Effector memory CD4-positive, alpha-beta T cell (primary cell): ENCODE measurements at regions not wholly inside any gene's neighbourhood (a gene's known extent, or its start where the extent isn't known, plus 50 kb on each side); places are given as distances from the start of the nearest gene placed in this dataset.

Experiments used
- DNase-seq, 3 donors: peaks; one replicate each; pipeline ENCODE4 v3.0.0-alpha.2; 2020
- H3K27ac ChIP-seq: 2 replicates; pipeline ENCODE4 v1.7.0; 2013; ENCODE audit warnings: mild to moderate bottlenecking, low read length, moderate library complexity; ENCODE audit not compliant: insufficient read depth, poor library complexity, severe bottlenecking
- H3K27me3 ChIP-seq: replicated peaks from 2 replicates; pipeline ENCODE4 v1.7.0; 2013; ENCODE audit warnings: mild to moderate bottlenecking, low read length; ENCODE audit not compliant: insufficient read depth, control insufficient read depth, poor library complexity, severe bottlenecking
- H3K36me3 ChIP-seq: 2 replicates; pipeline ENCODE4 v1.7.0; 2013; ENCODE audit warnings: mild to moderate bottlenecking, low read length, moderate library complexity; ENCODE audit not compliant: control insufficient read depth, insufficient read depth
- H3K4me1 ChIP-seq: 2 replicates; pipeline ENCODE4 v1.7.0; 2013; ENCODE audit warnings: low read length, mild to moderate bottlenecking; ENCODE audit not compliant: control insufficient read depth, insufficient read depth, poor library complexity, severe bottlenecking
- H3K4me3 ChIP-seq: 2 replicates; pipeline ENCODE4 v1.7.0; 2013; ENCODE audit warnings: low read length, low read depth, mild to moderate bottlenecking; ENCODE audit not compliant: insufficient read depth, poor library complexity, severe bottlenecking
- H3K9me3 ChIP-seq: 2 replicates; pipeline ENCODE4 v1.7.0; 2013; ENCODE audit warnings: mild to moderate bottlenecking, low read length, moderate library complexity; ENCODE audit not compliant: control insufficient read depth

DNA sequence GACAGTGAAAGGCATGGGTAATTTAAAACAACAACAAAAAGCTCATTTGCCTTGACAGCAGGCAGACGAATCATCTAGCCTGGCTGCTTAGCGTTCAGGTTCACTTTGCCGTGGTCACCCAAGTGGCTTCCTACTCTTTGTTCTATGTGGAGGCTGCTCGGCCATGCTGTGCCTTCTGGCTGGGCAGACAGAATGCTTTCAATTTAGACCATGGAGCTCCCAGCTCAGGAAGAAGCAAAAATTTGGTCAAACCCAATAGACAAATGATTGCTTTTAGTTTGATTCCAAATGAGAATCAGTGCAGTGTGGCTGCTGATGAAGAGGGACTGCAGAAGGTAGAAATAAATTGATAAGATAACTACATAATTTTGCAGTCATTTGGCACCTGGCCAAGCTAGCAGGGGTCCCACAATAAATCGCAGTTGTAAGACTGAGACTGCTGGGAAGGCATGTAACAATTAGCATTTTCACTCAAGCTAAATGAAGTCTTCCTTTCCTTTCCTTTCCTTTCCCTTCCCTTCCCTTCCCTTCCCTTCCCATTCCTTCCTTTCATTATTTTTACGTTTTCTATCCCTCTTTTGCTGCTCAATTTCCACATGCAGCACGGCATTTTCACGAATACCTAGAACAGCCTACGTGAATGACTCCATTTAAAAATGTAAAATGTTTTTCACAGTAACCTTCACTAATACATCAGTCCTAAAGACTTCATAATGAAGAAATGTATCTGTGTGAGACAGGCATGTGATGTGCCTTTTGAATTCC, 360.4 kb upstream of the TGFBR2 start:
- Histone ChIP-seq H3K36me3 (no peaks in the 10 kb centered on the region), H3K4me3 (no peak overlapping the region), H3K27me3 (peaks cover 3% of the 10 kb centered on the region), H3K27ac (no peak overlapping the region), H3K4me1 (no peaks in the 10 kb centered on the region), H3K9me3 (no peaks in the 10 kb centered on the region)
- DNase-seq: no peak

DNA sequence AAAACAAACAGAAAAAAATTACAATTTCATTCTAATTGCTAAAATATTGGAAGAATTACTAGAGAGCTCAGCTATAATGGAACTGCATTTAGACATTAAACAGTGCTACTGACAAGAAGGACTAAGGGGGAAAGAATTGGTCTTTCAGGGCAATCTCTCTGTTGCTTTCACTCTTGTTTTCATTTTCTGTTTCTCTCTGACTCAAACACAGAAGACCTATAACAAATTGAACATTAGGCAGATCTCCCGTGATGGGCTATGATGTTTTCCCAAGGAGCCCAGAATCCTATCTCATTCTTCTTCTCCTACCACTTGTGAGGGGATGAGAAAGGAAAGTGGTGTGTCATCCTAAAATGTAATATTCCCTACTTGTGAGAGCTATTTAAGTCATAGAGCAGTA, 358.0 kb upstream of the TGFBR2 start:
- Histone ChIP-seq H3K4me1 (no peaks in the 10 kb centered on the region), H3K27me3 (peaks cover 3% of the 10 kb centered on the region), H3K36me3 (no peaks in the 10 kb centered on the region), H3K27ac (no peak overlapping the region), H3K9me3 (no peaks in the 10 kb centered on the region), H3K4me3 (no peak overlapping the region)
- DNase-seq: no peak

- Histone ChIP-seq H3K36me3 (no peaks in the 10 kb centered on the region), H3K9me3 (no peaks in the 10 kb centered on the region), H3K4me3 (no peak overlapping the region), H3K27ac (no peak overlapping the region), H3K27me3 (no peaks in the 10 kb centered on the region), H3K4me1 (no peaks in the 10 kb centered on the region)
- no peak for DNase-seq
Measured at GRCh38 chr3:30252474-30252873, 353.9 kb upstream of the TGFBR2 start.

- no peaks in the 10 kb centered on the region for H3K4me1 ChIP-seq
- no peaks in the 10 kb centered on the region for H3K27me3 ChIP-seq
- no peak overlapping the region for H3K27ac ChIP-seq
- H3K9me3 ChIP-seq: no peaks in the 10 kb centered on the region
- no peaks in the 10 kb centered on the region for H3K36me3 ChIP-seq
- no peak for DNase-seq
- no peak overlapping the region for H3K4me3 ChIP-seq
Measured at GRCh38 chr3:30253832-30254231, 352.6 kb upstream of the TGFBR2 start.

GRCh38 chr3:30256474-30256873, 349.9 kb upstream of the TGFBR2 start:
- no peak for DNase-seq
- H3K9me3 ChIP-seq: no peaks in the 10 kb centered on the region
- no peak overlapping the region for H3K27ac ChIP-seq
- H3K4me3 ChIP-seq: no peak overlapping the region
- H3K36me3 ChIP-seq: no peaks in the 10 kb centered on the region
- H3K4me1 ChIP-seq: no peaks in the 10 kb centered on the region
- H3K27me3 ChIP-seq: no peaks in the 10 kb centered on the region

- Histone ChIP-seq H3K36me3 (no peaks in the 10 kb centered on the region), H3K4me1 (no peaks in the 10 kb centered on the region), H3K9me3 (no peaks in the 10 kb centered on the region), H3K27ac (no peak overlapping the region), H3K4me3 (no peak overlapping the region), H3K27me3 (no peaks in the 10 kb centered on the region)
- no peak for DNase-seq
Measured at GRCh38 chr3:30258426-30259392, 347.7 kb upstream of the TGFBR2 start.

GRCh38 chr3:30259730-30260129, 346.7 kb upstream of the TGFBR2 start:
- Histone ChIP-seq H3K27me3 (no peaks in the 10 kb centered on the region), H3K36me3 (no peaks in the 10 kb centered on the region), H3K4me3 (no peak overlapping the region), H3K9me3 (no peaks in the 10 kb centered on the region), H3K27ac (no peak overlapping the region), H3K4me1 (no peaks in the 10 kb centered on the region)
- DNase-seq: no peak

- H3K4me1 ChIP-seq: no peaks in the 10 kb centered on the region
- no peaks in the 10 kb centered on the region for H3K36me3 ChIP-seq
- no peaks in the 10 kb centered on the region for H3K9me3 ChIP-seq
- H3K27me3 ChIP-seq: no peaks in the 10 kb centered on the region
- H3K27ac ChIP-seq: no peak overlapping the region
- no peak overlapping the region for H3K4me3 ChIP-seq
- DNase-seq: no peak
Measured at GRCh38 chr3:30260762-30261161, 345.6 kb upstream of the TGFBR2 start.

- Histone ChIP-seq H3K36me3 (no peaks in the 10 kb centered on the region), H3K27ac (no peak overlapping the region), H3K9me3 (no peaks in the 10 kb centered on the region), H3K4me1 (no peaks in the 10 kb centered on the region), H3K27me3 (no peaks in the 10 kb centered on the region), H3K4me3 (no peak overlapping the region)
- no peak for DNase-seq
Measured at GRCh38 chr3:30263238-30263924, 343.0 kb upstream of the TGFBR2 start.
